IMR-90 (cell line): ENCODE measurements at regions not wholly inside any gene's neighbourhood (a gene's known extent, or its start where the extent isn't known, plus 50 kb on each side); places are given as distances from the start of the nearest gene placed in this dataset.

Experiments
- ATAC-seq: fragments of 200-7000 bp; cut with Tn5 transposase; 2 replicates; pipeline ENCODE4 v1.9.1; 2020; ENCODE audit warnings: low read depth, mild to moderate bottlenecking, moderate library complexity
- BruUV-seq: library from RNA; stranded (reverse); fragments of 400-500 nt; replicated peaks from 2 replicates; lab custom pipeline; 2021; lab: Mats Ljungman, UMichigan
- CTCF ChIA-PET: fragments of 300-600 bp; formaldehyde crosslinking; extraction: SDS; loops from one replicate; lab custom pipeline; 2021; ENCODE audit warnings: antibody characterized with exemption; lab: Yijun Ruan, JAX
- POLR2A ChIA-PET: fragments of 300-600 bp; sonication (Branson Sonifier 250); formaldehyde crosslinking; loops from one replicate; lab custom pipeline; 2022; ENCODE audit warnings: antibody characterized with exemption; ENCODE audit not compliant: unreplicated experiment; lab: Charles Lee
- DNase-seq: peaks from one replicate; pipeline ENCODE4 v3.0.0; 2013
- H2AFZ ChIP-seq: replicated peaks from 2 replicates; pipeline ENCODE3; 2013; ENCODE audit warnings: low read length, mild to moderate bottlenecking; ENCODE audit not compliant: poor library complexity
- H2AK5ac ChIP-seq: 2 replicates; pipeline ENCODE4 v1.6.1; 2013; ENCODE audit warnings: low read depth, low read length, inconsistent platforms
- H2AK9ac ChIP-seq: replicated peaks from 2 replicates; pipeline ENCODE3; 2013; ENCODE audit warnings: mild to moderate bottlenecking, low read depth, low read length, moderate library complexity; ENCODE audit not compliant: poor library complexity
- H2BK120ac ChIP-seq: 2 replicates; pipeline ENCODE4 v1.6.1; 2013; ENCODE audit warnings: low read depth, low read length, inconsistent platforms
- H2BK15ac ChIP-seq: 3 replicates; pipeline ENCODE4 v1.6.1; 2013; ENCODE audit warnings: low read depth, low read length, inconsistent platforms
- H2BK20ac ChIP-seq: 2 replicates; pipeline ENCODE4 v1.6.1; 2013; ENCODE audit warnings: low read depth, mild to moderate bottlenecking, inconsistent platforms, low read length, moderate library complexity
- H2BK5ac ChIP-seq: 2 replicates; pipeline ENCODE4 v1.6.1; 2013; ENCODE audit warnings: mild to moderate bottlenecking, low read depth, low read length, inconsistent platforms; ENCODE audit not compliant: poor library complexity, severe bottlenecking
- H3K14ac ChIP-seq: replicated peaks from 2 replicates; pipeline ENCODE4 v1.6.1; 2013; ENCODE audit warnings: low read depth, low read length, inconsistent platforms
- H3K18ac ChIP-seq: 2 replicates; pipeline ENCODE4 v1.6.1; 2013; ENCODE audit warnings: low read depth, low read length, control low read depth
- H3K23ac ChIP-seq: 2 replicates; pipeline ENCODE4 v1.6.1; 2013; ENCODE audit warnings: low read depth, low read length, inconsistent platforms
- H3K27ac ChIP-seq: 2 replicates; pipeline ENCODE4 v1.5.1; 2013; ENCODE audit warnings: mild to moderate bottlenecking, control low read depth, low read length; ENCODE audit not compliant: insufficient read depth
- H3K27me3 ChIP-seq: 2 replicates; pipeline ENCODE4 v1.6.1; 2013; ENCODE audit warnings: low read length; ENCODE audit not compliant: control insufficient read depth, insufficient read depth
- H3K36me3 ChIP-seq: 2 replicates; pipeline ENCODE4 v1.6.1; 2013; ENCODE audit warnings: low read length, mixed read lengths; ENCODE audit not compliant: control insufficient read depth, insufficient read depth
- H3K4ac ChIP-seq: 2 replicates; pipeline ENCODE4 v1.6.1; 2013; ENCODE audit warnings: low read depth, low read length, inconsistent platforms
- H3K4me1 ChIP-seq: 2 replicates; pipeline ENCODE4 v1.6.1; 2013; ENCODE audit warnings: low read length, mixed read lengths; ENCODE audit not compliant: control insufficient read depth, insufficient read depth
- H3K4me2 ChIP-seq: 2 replicates; pipeline ENCODE4 v1.6.1; 2013; ENCODE audit warnings: low read depth, mild to moderate bottlenecking, control low read depth, low read length, moderate library complexity
- H3K4me3 ChIP-seq: 2 replicates; pipeline ENCODE4 v1.5.1; 2013; ENCODE audit warnings: low read depth, mild to moderate bottlenecking, control low read depth, low read length, moderate library complexity; ENCODE audit not compliant: insufficient read depth
- H3K56ac ChIP-seq: 2 replicates; pipeline ENCODE4 v1.6.1; 2013; ENCODE audit warnings: low read length, inconsistent platforms; ENCODE audit not compliant: insufficient read depth; ENCODE audit errors: extremely low read depth
- H3K79me1 ChIP-seq, 2 experiments: 2 replicates each; pipeline ENCODE4 v1.6.1; 2013; ENCODE audit warnings: low read length in 2 of 2, inconsistent platforms in 1 of 2, low read depth in 1 of 2
- H3K9ac ChIP-seq: 2 replicates; pipeline ENCODE4 v1.6.1; 2013; ENCODE audit warnings: low read depth, low read length, control low read depth
- H3K9me1 ChIP-seq: 2 replicates; pipeline ENCODE4 v1.6.1; 2013; ENCODE audit warnings: low read length, inconsistent platforms; ENCODE audit not compliant: insufficient read depth
- H3K9me3 ChIP-seq: 2 replicates; pipeline ENCODE4 v1.6.1; 2013; ENCODE audit warnings: low read length; ENCODE audit not compliant: control insufficient read depth, insufficient read depth
- H4K20me1 ChIP-seq: 2 replicates; pipeline ENCODE4 v1.6.1; 2013; ENCODE audit warnings: low read length, inconsistent platforms; ENCODE audit not compliant: insufficient read depth
- H4K5ac ChIP-seq: 2 replicates; pipeline ENCODE4 v1.6.1; 2013; ENCODE audit warnings: mild to moderate bottlenecking, low read depth, low read length, control low read depth
- H4K8ac ChIP-seq, 2 experiments: 2 replicates each; pipeline ENCODE4 v1.6.1; 2013; ENCODE audit warnings: low read depth in 2 of 2, low read length in 2 of 2, control low read depth in 1 of 2, inconsistent platforms in 1 of 2
- H4K91ac ChIP-seq: 2 replicates; pipeline ENCODE4 v1.6.1; 2013; ENCODE audit warnings: low read depth, low read length, inconsistent platforms; ENCODE audit not compliant: insufficient read depth
- CHD1 ChIP-seq: IDR thresholded peaks from 2 replicates; pipeline ENCODE4 v1.6.1; 2012; ENCODE audit warnings: low read depth, low read length, improper control_type of control experiment
- MAFK ChIP-seq: IDR thresholded peaks from 2 replicates; pipeline ENCODE4 v1.6.1; 2012; ENCODE audit warnings: low read depth, low read length, improper control_type of control experiment
- MXI1 ChIP-seq: IDR thresholded peaks from 2 replicates; pipeline ENCODE4 v1.6.1; 2012; ENCODE audit warnings: low read depth, mild to moderate bottlenecking, low read length, moderate library complexity, borderline replicate concordance
- POLR2A ChIP-seq: IDR thresholded peaks from 2 replicates; pipeline ENCODE4 v1.6.1; 2012; ENCODE audit warnings: mild to moderate bottlenecking, low read depth, low read length
- RFX5 ChIP-seq: IDR thresholded peaks from 2 replicates; pipeline ENCODE4 v1.8.0; 2012; ENCODE audit warnings: low read depth, mild to moderate bottlenecking, low read length, moderate library complexity
- SMC3 ChIP-seq: fragments of 150-350 bp; IDR thresholded peaks from 2 replicates; pipeline ENCODE4 v1.6.1; 2016; ENCODE audit warnings: low read depth, mild to moderate bottlenecking, antibody characterized with exemption, low read length, moderate library complexity
- WGBS, 2 experiments: methylation state at CpG; one replicate each; pipeline versions ENCODE4 v1.1.5 to v1.1.7; 2013; ENCODE audit warnings: missing lambda C conversion rate in 2 of 2; ENCODE audit not compliant: insufficient read length in 1 of 2; ENCODE audit errors: extremely low coverage in 2 of 2; 5-methylcytosine and 5-hydroxymethylcytosine counted together
- dilution Hi-C: fragments of 300-500 bp; cut with HindIII; formaldehyde crosslinking; loops from one replicate; pipeline ENCODE4 v1.14.3; 2018; ENCODE audit warnings: low sequenced_read_pairs; ENCODE audit not compliant: unreplicated experiment
- in situ Hi-C: fragments of 300-500 bp; cut with MboI; formaldehyde crosslinking; loops from 3 replicates; pipeline ENCODE4 v1.14.3; 2019; ENCODE audit warnings: low sequenced_read_pairs, inconsistent platforms, mixed read lengths
- intact Hi-C: fragments of 100-400 bp; cut with micrococcal nuclease; formaldehyde crosslinking; loops from 2 replicates; pipeline ENCODE4 v1.10.0; 2022
- TF ChIP-seq, protein P1 (sequence below): fragments of 150-350 bp; IDR thresholded peaks from 2 replicates; pipeline ENCODE4 v1.6.1; 2017; ENCODE audit warnings: mild to moderate bottlenecking, antibody characterized with exemption, low read length, low read depth
- TF ChIP-seq, protein P2 (sequence below): conservative IDR thresholded peaks from 2 replicates; pipeline ENCODE4 v1.5.1; 2012; ENCODE audit warnings: mild to moderate bottlenecking, low read depth, low read length, improper control_type of control experiment

DNA sequence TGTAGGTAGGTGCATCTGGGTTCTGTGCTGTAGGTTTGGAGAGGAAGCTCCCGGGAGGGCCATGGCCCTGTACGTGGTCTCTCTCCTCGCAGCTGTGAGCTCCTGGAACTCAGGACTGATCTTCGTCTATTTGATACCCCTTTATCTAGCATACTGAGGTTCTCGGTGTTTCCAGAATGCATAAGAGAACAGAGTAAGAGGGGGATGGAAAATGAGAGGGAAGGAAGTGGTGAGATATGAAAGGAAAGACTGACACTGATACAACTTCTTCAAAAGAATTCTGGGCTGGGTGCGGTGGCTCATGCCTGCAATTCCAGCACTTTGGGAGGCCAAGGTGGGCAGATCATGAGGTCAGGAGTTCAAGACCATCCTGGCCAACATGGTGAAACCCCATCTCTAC, 90.7 kb downstream of the CHRD start:
- Histone ChIP-seq H2BK5ac (no peak overlapping the region), H2BK120ac (no peak overlapping the region), H3K9me3 (no peaks in the 10 kb centered on the region), H3K27ac (no peak overlapping the region), H4K8ac (no peak overlapping the region), H3K18ac (no peak overlapping the region), H2AK9ac (no peak overlapping the region), H2BK20ac (no peak overlapping the region), H4K20me1 (no peaks in the 10 kb centered on the region), H2AK5ac (no peak overlapping the region), H3K14ac (no peak overlapping the region), H3K23ac (no peak overlapping the region), H3K36me3 (no peaks in the 10 kb centered on the region), H3K9me1 (no peaks in the 10 kb centered on the region), H3K79me1 (no peaks in the 10 kb centered on the region), H2BK15ac (no peak overlapping the region), H3K4me2 (no peak overlapping the region), H3K56ac (no peak overlapping the region; the same call in 1 of the 2 replicates), H3K4me3 (no peak overlapping the region), H3K27me3 (peaks cover 28% of the 10 kb centered on the region), H4K5ac (no peak overlapping the region), H3K4ac (no peak overlapping the region), H4K91ac (no peak overlapping the region), H2AFZ (no peak overlapping the region), H3K9ac (no peak overlapping the region), H3K4me1 (peaks cover under 1% of the 10 kb centered on the region; the same call in 1 of the 2 replicates)
- DNase-seq (no peak), ATAC-seq (no peak)
- intact Hi-C loops (no loop called here), dilution Hi-C loops (no loop called here), in situ Hi-C loops (no loop called here)
- ChIA-PET CTCF (no interaction called here), POLR2A (no interaction called here)
- no CpG with 5 or more reads among the region's 6 CpGs for WGBS, 2 experiments
- no peak for TF ChIP-seq MAFK
- TF ChIP-seq CHD1 = no peak
- TF ChIP-seq, protein P1, sequence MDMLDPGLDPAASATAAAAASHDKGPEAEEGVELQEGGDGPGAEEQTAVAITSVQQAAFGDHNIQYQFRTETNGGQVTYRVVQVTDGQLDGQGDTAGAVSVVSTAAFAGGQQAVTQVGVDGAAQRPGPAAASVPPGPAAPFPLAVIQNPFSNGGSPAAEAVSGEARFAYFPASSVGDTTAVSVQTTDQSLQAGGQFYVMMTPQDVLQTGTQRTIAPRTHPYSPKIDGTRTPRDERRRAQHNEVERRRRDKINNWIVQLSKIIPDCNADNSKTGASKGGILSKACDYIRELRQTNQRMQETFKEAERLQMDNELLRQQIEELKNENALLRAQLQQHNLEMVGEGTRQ = no peak
- TF ChIP-seq SMC3 = no peak
- TF ChIP-seq POLR2A = no peak
- no peak for TF ChIP-seq RFX5
- no peak for TF ChIP-seq MXI1
- TF ChIP-seq, protein P2, sequence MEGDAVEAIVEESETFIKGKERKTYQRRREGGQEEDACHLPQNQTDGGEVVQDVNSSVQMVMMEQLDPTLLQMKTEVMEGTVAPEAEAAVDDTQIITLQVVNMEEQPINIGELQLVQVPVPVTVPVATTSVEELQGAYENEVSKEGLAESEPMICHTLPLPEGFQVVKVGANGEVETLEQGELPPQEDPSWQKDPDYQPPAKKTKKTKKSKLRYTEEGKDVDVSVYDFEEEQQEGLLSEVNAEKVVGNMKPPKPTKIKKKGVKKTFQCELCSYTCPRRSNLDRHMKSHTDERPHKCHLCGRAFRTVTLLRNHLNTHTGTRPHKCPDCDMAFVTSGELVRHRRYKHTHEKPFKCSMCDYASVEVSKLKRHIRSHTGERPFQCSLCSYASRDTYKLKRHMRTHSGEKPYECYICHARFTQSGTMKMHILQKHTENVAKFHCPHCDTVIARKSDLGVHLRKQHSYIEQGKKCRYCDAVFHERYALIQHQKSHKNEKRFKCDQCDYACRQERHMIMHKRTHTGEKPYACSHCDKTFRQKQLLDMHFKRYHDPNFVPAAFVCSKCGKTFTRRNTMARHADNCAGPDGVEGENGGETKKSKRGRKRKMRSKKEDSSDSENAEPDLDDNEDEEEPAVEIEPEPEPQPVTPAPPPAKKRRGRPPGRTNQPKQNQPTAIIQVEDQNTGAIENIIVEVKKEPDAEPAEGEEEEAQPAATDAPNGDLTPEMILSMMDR = no peak
- no TSS peak for BruUV-seq
